H1 (cell line): ENCODE measurements at regions not wholly inside any gene's neighbourhood (a gene's known extent, or its start where the extent isn't known, plus 50 kb on each side); places are given as distances from the start of the nearest gene placed in this dataset.

ENCODE experiments used
- CTCF ChIA-PET: fragments of 300-600 bp; sonication (Branson Sonifier 250); formaldehyde crosslinking; loops from one replicate; lab custom pipeline; 2021; ENCODE audit not compliant: partially characterized antibody; lab: Charles Lee
- POLR2A ChIA-PET: fragments of 300-600 bp; sonication (Branson Sonifier 250); formaldehyde crosslinking; loops from one replicate; lab custom pipeline; 2021; ENCODE audit warnings: inconsistent platforms; ENCODE audit not compliant: partially characterized antibody; lab: Charles Lee
- DNase-seq, 2 experiments: peaks; one replicate each; pipeline versions ENCODE4 v3.0.0 to v3.0.0-alpha.2; 2010 to 2022; ENCODE audit warnings: low spot score in 2 of 2, low read depth in 1 of 2, mixed read lengths in 1 of 2
- FAIRE-seq: peaks from 2 replicates; lab custom pipeline; 2011; peaks lifted over from hg19 to GRCh38; lab: Jason Lieb, UNC
- H2AFZ ChIP-seq: 2 replicates; pipeline ENCODE4 v1.8.1; 2012; ENCODE audit warnings: low read length, inconsistent platforms
- H2AK5ac ChIP-seq: 2 replicates; pipeline ENCODE4 v1.6.1; 2013; ENCODE audit warnings: low read depth, low read length
- H2BK120ac ChIP-seq: replicated peaks from 2 replicates; pipeline ENCODE3; 2013; ENCODE audit warnings: low read depth, low read length, inconsistent platforms
- H2BK12ac ChIP-seq: 2 replicates; pipeline ENCODE4 v1.6.1; 2013; ENCODE audit warnings: low read depth, low read length
- H2BK15ac ChIP-seq: 2 replicates; pipeline ENCODE4 v1.6.1; 2013; ENCODE audit warnings: low read length
- H2BK20ac ChIP-seq: 2 replicates; pipeline ENCODE4 v1.6.1; 2013; ENCODE audit warnings: low read length
- H2BK5ac ChIP-seq: 2 replicates; pipeline ENCODE4 v1.6.1; 2013; ENCODE audit warnings: low read depth, low read length
- H3K14ac ChIP-seq: 2 replicates; pipeline ENCODE4 v1.6.1; 2013; ENCODE audit warnings: inconsistent platforms; ENCODE audit not compliant: insufficient read length
- H3K18ac ChIP-seq: 2 replicates; pipeline ENCODE4 v1.6.1; 2013; ENCODE audit warnings: low read length; ENCODE audit errors: extremely low read depth
- H3K23ac ChIP-seq: 2 replicates; pipeline ENCODE4 v1.6.1; 2013; ENCODE audit warnings: inconsistent platforms; ENCODE audit not compliant: insufficient read length
- H3K23me2 ChIP-seq: 2 replicates; pipeline ENCODE4 v1.6.1; 2013; ENCODE audit warnings: low read depth, low read length
- H3K27ac ChIP-seq: 2 replicates; pipeline ENCODE4 v1.6.1; 2011; ENCODE audit warnings: low read depth, low read length, inconsistent platforms
- H3K27me3 ChIP-seq, 4 experiments: replicated peaks in 1 of 4; 1 replicate in 1 of 4; 2 replicates in 3 of 4; pipeline versions ENCODE4 v1.6.1 to v1.8.1; 2011 to 2013; ENCODE audit warnings: low read length in 3 of 4, mild to moderate bottlenecking in 3 of 4, inconsistent platforms in 2 of 4, mixed read lengths in 2 of 4, moderate library complexity in 1 of 4; ENCODE audit not compliant: control insufficient read depth in 3 of 4, insufficient read depth in 3 of 4; ENCODE audit errors: extremely low read depth in 1 of 4
- H3K36me3 ChIP-seq, 4 experiments: 2 replicates each; pipeline versions ENCODE4 v1.6.1 to v1.8.1; 2011 to 2013; ENCODE audit warnings: mild to moderate bottlenecking in 4 of 4, low read length in 3 of 4, moderate library complexity in 2 of 4, control low read depth in 1 of 4, inconsistent platforms in 1 of 4; ENCODE audit not compliant: insufficient read depth in 4 of 4, control insufficient read depth in 2 of 4
- H3K4ac ChIP-seq: replicated peaks from 2 replicates; pipeline ENCODE3; 2013; ENCODE audit warnings: low read length, low read depth, mixed read lengths, inconsistent platforms; ENCODE audit not compliant: insufficient read length
- H3K4me1 ChIP-seq, 4 experiments: replicated peaks in 1 of 4; 1 replicate in 1 of 4; 2 replicates in 3 of 4; pipeline versions ENCODE4 v1.6.1 to v1.8.1; 2011 to 2013; ENCODE audit warnings: low read length in 3 of 4, inconsistent platforms in 2 of 4, mixed read lengths in 1 of 4; ENCODE audit not compliant: insufficient read depth in 4 of 4, control insufficient read depth in 3 of 4
- H3K4me2 ChIP-seq, 2 experiments: 2 replicates each; pipeline versions ENCODE4 v1.6.1 to v1.8.1; 2011 to 2013; ENCODE audit warnings: low read depth in 2 of 2, low read length in 2 of 2, control low read depth in 1 of 2, inconsistent platforms in 1 of 2, mild to moderate bottlenecking in 1 of 2; ENCODE audit not compliant: insufficient read depth in 1 of 2
- H3K4me3 ChIP-seq, 4 experiments: fragments of 200-600, 300-600 bp in 1 of 4; sonication (generic), shearing (Covaris generic), sonication (Bioruptor Twin) in 1 of 4; 2 replicates each; pipeline versions ENCODE4 v1.5.1 to v1.8.1; 2011 to 2016; ENCODE audit warnings: low read length in 4 of 4, low read depth in 3 of 4, control low read depth in 2 of 4, inconsistent platforms in 2 of 4, mild to moderate bottlenecking in 2 of 4, mixed read lengths in 1 of 4, moderate library complexity in 1 of 4; ENCODE audit not compliant: insufficient read depth in 2 of 4; ENCODE audit errors: extremely low read depth in 1 of 4
- H3K56ac ChIP-seq: replicated peaks from 2 replicates; pipeline ENCODE3; 2013; ENCODE audit warnings: low read depth, mild to moderate bottlenecking, mixed read lengths, low read length, inconsistent platforms; ENCODE audit not compliant: insufficient read length
- H3K79me1 ChIP-seq: 2 replicates; pipeline ENCODE4 v1.6.1; 2013; ENCODE audit warnings: low read depth, low read length, control low read depth
- H3K79me2 ChIP-seq, 2 experiments: 2 replicates each; pipeline versions ENCODE4 v1.6.1 to v1.8.1; 2012 to 2013; ENCODE audit warnings: low read length in 2 of 2, mild to moderate bottlenecking in 2 of 2, inconsistent platforms in 1 of 2; ENCODE audit not compliant: insufficient read depth in 2 of 2, control insufficient read depth in 1 of 2
- H3K9ac ChIP-seq, 4 experiments: replicated peaks in 1 of 4; 1 replicate in 1 of 4; 2 replicates in 3 of 4; pipeline versions ENCODE4 v1.6.1 to v1.8.1; 2011 to 2013; ENCODE audit warnings: low read depth in 3 of 4, low read length in 3 of 4, control low read depth in 2 of 4, mild to moderate bottlenecking in 2 of 4, moderate library complexity in 2 of 4, inconsistent platforms in 1 of 4; ENCODE audit errors: extremely low read depth in 1 of 4
- H3K9me3 ChIP-seq, 2 experiments: 2 replicates each; pipeline versions ENCODE4 v1.6.1 to v1.8.1; 2012 to 2013; ENCODE audit warnings: mild to moderate bottlenecking in 2 of 2, moderate library complexity in 2 of 2, control low read depth in 1 of 2, inconsistent platforms in 1 of 2, low read depth in 1 of 2, low read length in 1 of 2, mixed read lengths in 1 of 2; ENCODE audit not compliant: insufficient read depth in 2 of 2
- H4K20me1 ChIP-seq, 2 experiments: replicated peaks in 1 of 2; 2 replicates each; pipeline versions ENCODE3 to v1.8.1; 2011 to 2013; ENCODE audit warnings: inconsistent platforms in 2 of 2, low read length in 2 of 2, mild to moderate bottlenecking in 1 of 2; ENCODE audit not compliant: insufficient read depth in 2 of 2, control insufficient read depth in 1 of 2
- H4K5ac ChIP-seq: 2 replicates; pipeline ENCODE4 v1.6.1; 2013; ENCODE audit warnings: low read length, low read depth, mixed read lengths, inconsistent platforms; ENCODE audit not compliant: insufficient read length
- H4K8ac ChIP-seq: 2 replicates; pipeline ENCODE4 v1.8.0; 2013; ENCODE audit warnings: mild to moderate bottlenecking, moderate library complexity, low read length, inconsistent platforms; ENCODE audit not compliant: insufficient read depth; ENCODE audit errors: extremely low read depth
- H4K91ac ChIP-seq: replicated peaks from 2 replicates; pipeline ENCODE3; 2013; ENCODE audit warnings: low read length, mixed read lengths, inconsistent platforms; ENCODE audit not compliant: insufficient read length
- BCL11A ChIP-seq, 2 experiments: IDR thresholded peaks; one replicate each; pipeline ENCODE4 v1.6.1; 2011; ENCODE audit warnings: low read depth in 2 of 2, low read length in 2 of 2, mild to moderate bottlenecking in 2 of 2
- HDAC6 ChIP-seq: IDR thresholded peaks from one replicate; pipeline ENCODE4 v1.7.1; 2012; ENCODE audit warnings: low read depth, mild to moderate bottlenecking, inconsistent platforms, low read length, moderate library complexity
- RFX5 ChIP-seq: IDR thresholded peaks from 2 replicates; pipeline ENCODE4 v1.6.1; 2011; ENCODE audit warnings: low read depth, low read length, improper control_type of control experiment, borderline replicate concordance
- SAP30 ChIP-seq: fragments of 300-600 bp; sonication (generic); IDR thresholded peaks from 2 replicates; pipeline ENCODE4 v1.7.1; 2012; ENCODE audit warnings: low read length, moderate library complexity, mild to moderate bottlenecking, inconsistent platforms; ENCODE audit not compliant: insufficient read depth, insufficient replicate concordance
- SIRT6 ChIP-seq: IDR thresholded peaks from one replicate; pipeline ENCODE4 v1.7.1; 2012; ENCODE audit warnings: low read length, inconsistent platforms
- WGBS, 2 experiments: shearing (Covaris generic) in 1 of 2; methylation state at CpG; one replicate each; pipeline versions ENCODE4 v1.1.6 to v1.1.7; 2013 to 2015; ENCODE audit warnings: low lambda C conversion rate in 2 of 2, mixed read lengths in 2 of 2, inconsistent platforms in 1 of 2, low coverage in 1 of 2, missing lambda C conversion rate in 1 of 2; ENCODE audit not compliant: insufficient replicate concordance in 2 of 2, insufficient coverage in 1 of 2, insufficient read length in 1 of 2; ENCODE audit errors: extremely low coverage in 1 of 2, missing lambda C conversion rate in 1 of 2; 5-methylcytosine and 5-hydroxymethylcytosine counted together
- TF ChIP-seq, protein P1 (sequence below): IDR thresholded peaks from 2 replicates; pipeline ENCODE4 v1.6.1; 2011; ENCODE audit warnings: low read length, improper control_type of control experiment
- TF ChIP-seq, protein P2 (sequence below): IDR thresholded peaks from 2 replicates; pipeline ENCODE4 v1.6.1; 2011; ENCODE audit warnings: low read depth, mild to moderate bottlenecking, low read length; ENCODE audit not compliant: insufficient read depth
- TF ChIP-seq, protein P3 (sequence below): IDR thresholded peaks from 2 replicates; pipeline ENCODE4 v1.6.1; 2012; ENCODE audit warnings: low read length, inconsistent platforms

DNA sequence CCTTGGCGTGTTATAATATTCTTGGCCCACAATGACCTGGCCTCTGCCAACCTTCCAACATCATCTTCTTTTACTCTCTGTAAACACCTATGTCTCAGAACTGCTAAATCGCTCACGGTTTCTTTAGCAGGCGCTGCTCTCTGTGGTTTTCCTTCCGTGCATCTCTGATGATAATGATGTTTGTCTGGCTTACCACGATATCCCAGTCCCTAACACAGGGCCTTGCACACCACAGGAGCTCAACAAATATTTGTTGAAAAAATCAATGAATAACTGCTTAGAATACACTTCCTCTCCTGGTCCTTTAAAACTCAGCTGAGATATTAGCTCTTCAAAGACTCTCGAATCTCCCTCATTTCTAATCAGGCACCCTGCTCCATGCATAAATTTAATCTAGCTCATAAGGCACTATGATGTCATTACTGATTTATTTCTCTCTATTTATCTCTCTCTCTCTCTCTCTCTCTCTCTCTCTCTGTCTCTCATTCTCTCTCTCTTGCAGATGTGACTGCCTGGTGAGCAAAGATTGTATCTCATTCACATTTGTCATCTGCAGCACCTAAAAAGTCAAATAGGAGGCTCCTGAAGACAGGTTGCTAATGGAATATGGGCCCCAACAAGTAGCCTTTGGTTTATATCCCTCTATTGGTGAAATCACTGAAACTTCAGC is 206.4 kb downstream of the NHLRC3 start:
- H3K23ac ChIP-seq: no peak overlapping the region
- TF ChIP-seq SIRT6 (no peak), RFX5 (no peak), HDAC6 (no peak), BCL11A (IDR thresholded peaks at IDR 0.05; ENCODE audit: low read depth in 2 of 2, low read length in 2 of 2) (no peak), SAP30 (no peak)
- TF ChIP-seq, protein P1, sequence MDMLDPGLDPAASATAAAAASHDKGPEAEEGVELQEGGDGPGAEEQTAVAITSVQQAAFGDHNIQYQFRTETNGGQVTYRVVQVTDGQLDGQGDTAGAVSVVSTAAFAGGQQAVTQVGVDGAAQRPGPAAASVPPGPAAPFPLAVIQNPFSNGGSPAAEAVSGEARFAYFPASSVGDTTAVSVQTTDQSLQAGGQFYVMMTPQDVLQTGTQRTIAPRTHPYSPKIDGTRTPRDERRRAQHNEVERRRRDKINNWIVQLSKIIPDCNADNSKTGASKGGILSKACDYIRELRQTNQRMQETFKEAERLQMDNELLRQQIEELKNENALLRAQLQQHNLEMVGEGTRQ: no peak
- TF ChIP-seq, protein P2, sequence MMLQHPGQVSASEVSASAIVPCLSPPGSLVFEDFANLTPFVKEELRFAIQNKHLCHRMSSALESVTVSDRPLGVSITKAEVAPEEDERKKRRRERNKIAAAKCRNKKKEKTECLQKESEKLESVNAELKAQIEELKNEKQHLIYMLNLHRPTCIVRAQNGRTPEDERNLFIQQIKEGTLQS: no peak
- TF ChIP-seq, protein P3, sequence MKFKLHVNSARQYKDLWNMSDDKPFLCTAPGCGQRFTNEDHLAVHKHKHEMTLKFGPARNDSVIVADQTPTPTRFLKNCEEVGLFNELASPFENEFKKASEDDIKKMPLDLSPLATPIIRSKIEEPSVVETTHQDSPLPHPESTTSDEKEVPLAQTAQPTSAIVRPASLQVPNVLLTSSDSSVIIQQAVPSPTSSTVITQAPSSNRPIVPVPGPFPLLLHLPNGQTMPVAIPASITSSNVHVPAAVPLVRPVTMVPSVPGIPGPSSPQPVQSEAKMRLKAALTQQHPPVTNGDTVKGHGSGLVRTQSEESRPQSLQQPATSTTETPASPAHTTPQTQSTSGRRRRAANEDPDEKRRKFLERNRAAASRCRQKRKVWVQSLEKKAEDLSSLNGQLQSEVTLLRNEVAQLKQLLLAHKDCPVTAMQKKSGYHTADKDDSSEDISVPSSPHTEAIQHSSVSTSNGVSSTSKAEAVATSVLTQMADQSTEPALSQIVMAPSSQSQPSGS: no peak
- TF ChIP-seq, all 59 proteins: peak for 0
- no peak overlapping the region for H2BK120ac ChIP-seq
- no peak overlapping the region for H3K9ac ChIP-seq
- no peak overlapping the region for H3K18ac ChIP-seq
- ChIA-PET POLR2A (no interaction called here), CTCF (interaction anchor here (0.8 kb wide), 1 partner anchor 14 kb away, joined by 3 read pairs; no protein-coding TSS in a partner anchor)
- no peak overlapping the region for H2BK15ac ChIP-seq
- no peaks in the 10 kb centered on the region for H3K79me1 ChIP-seq
- WGBS, 2 experiments: 98% methylated on average over 7 of the region's 7 CpGs; no CpG with 5 or more reads in 1 of the 2 experiments
- H2BK5ac ChIP-seq: no peak overlapping the region
- H2AFZ ChIP-seq: no peak overlapping the region
- H3K79me2 ChIP-seq: no peaks in the 10 kb centered on the region
- H3K23me2 ChIP-seq: no peaks in the 10 kb centered on the region; the same call in 1 of the 2 replicates
- H3K4me3 ChIP-seq: no peak overlapping the region
- H3K9me3 ChIP-seq: no peaks in the 10 kb centered on the region
- no peak overlapping the region for H4K8ac ChIP-seq
- no peak overlapping the region for H3K4me2 ChIP-seq
- no peaks in the 10 kb centered on the region for H3K27me3 ChIP-seq
- H4K91ac ChIP-seq: no peak overlapping the region
- no peaks in the 10 kb centered on the region for H3K4me1 ChIP-seq
- H3K56ac ChIP-seq: no peak overlapping the region
- no peak overlapping the region for H3K14ac ChIP-seq
- no peak overlapping the region for H3K27ac ChIP-seq
- no peaks in the 10 kb centered on the region for H4K20me1 ChIP-seq
- no peak overlapping the region for H3K4ac ChIP-seq
- no peak for FAIRE-seq
- no peak overlapping the region for H2AK5ac ChIP-seq
- DNase-seq: no peak
- no peak overlapping the region for H4K5ac ChIP-seq
- no peaks in the 10 kb centered on the region for H3K36me3 ChIP-seq
- no peak overlapping the region for H2BK12ac ChIP-seq
- H2BK20ac ChIP-seq: no peak overlapping the region
